Peyer's patch (tissue), 4 donors: ENCODE measurements at regions not wholly inside any gene's neighbourhood (a gene's known extent, or its start where the extent isn't known, plus 50 kb on each side); places are given as distances from the start of the nearest gene placed in this dataset.

ENCODE experiments used
- POLR2A ChIP-seq, 2 donors: fragments of 450-650 bp; IDR thresholded peaks; one replicate each; pipeline ENCODE4 v1.5.1; 2017; ENCODE audit warnings: antibody characterized with exemption in 2 of 2, mild to moderate bottlenecking in 2 of 2, moderate library complexity in 2 of 2
- TF ChIP-seq, protein P1 (sequence below), 6 experiments: fragments of 450-650 bp in 4 of 6; fragments of 200-600 bp in 2 of 6; sonication (generic) in 1 of 6; IDR thresholded peaks; one replicate each; pipeline ENCODE4 v1.5.1; 2017 to 2019; ENCODE audit warnings: antibody characterized with exemption in 6 of 6, mild to moderate bottlenecking in 3 of 6, moderate library complexity in 1 of 6

DNA sequence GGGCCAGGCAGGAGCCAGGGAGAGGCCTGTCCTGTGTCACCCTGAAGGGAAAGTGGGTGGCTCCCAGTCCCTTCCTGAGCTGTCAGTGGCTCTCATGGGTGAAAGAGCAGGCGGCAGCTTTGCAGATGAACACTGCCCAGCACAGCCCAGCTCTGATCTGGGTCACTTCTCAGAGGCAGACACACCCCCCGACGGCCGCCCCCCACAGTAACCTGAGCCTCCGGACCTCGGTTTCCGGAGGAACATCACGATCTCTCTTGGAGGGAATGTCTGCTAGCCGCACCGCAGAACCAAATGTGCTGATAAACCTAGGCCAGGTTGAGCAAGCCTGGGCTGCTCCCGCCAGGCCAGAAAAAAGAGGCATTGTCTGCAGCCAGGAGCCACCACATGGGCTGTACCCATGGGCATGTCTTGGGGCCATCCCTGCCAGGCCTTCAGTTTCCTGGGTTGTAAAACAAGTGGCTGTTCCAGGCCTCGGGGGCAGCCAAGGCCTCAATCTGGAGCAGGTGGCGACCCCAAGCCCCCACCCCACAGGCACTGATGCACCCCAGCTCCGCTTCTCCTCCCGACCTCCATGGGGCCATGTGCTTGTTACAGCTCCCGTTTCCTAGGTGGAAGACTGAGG is 57.6 kb downstream of the NCOR2 start:
- TF ChIP-seq POLR2A (IDR thresholded peaks at IDR 0.05): no peak
- TF ChIP-seq, protein P1, sequence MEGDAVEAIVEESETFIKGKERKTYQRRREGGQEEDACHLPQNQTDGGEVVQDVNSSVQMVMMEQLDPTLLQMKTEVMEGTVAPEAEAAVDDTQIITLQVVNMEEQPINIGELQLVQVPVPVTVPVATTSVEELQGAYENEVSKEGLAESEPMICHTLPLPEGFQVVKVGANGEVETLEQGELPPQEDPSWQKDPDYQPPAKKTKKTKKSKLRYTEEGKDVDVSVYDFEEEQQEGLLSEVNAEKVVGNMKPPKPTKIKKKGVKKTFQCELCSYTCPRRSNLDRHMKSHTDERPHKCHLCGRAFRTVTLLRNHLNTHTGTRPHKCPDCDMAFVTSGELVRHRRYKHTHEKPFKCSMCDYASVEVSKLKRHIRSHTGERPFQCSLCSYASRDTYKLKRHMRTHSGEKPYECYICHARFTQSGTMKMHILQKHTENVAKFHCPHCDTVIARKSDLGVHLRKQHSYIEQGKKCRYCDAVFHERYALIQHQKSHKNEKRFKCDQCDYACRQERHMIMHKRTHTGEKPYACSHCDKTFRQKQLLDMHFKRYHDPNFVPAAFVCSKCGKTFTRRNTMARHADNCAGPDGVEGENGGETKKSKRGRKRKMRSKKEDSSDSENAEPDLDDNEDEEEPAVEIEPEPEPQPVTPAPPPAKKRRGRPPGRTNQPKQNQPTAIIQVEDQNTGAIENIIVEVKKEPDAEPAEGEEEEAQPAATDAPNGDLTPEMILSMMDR (IDR thresholded peaks at IDR 0.05): no peak
